ENCODE measurements at regions not wholly inside any gene's neighbourhood (a gene's known extent, or its start where the extent isn't known, plus 50 kb on each side); places are given as distances from the start of the nearest gene placed in this dataset.

DNA sequence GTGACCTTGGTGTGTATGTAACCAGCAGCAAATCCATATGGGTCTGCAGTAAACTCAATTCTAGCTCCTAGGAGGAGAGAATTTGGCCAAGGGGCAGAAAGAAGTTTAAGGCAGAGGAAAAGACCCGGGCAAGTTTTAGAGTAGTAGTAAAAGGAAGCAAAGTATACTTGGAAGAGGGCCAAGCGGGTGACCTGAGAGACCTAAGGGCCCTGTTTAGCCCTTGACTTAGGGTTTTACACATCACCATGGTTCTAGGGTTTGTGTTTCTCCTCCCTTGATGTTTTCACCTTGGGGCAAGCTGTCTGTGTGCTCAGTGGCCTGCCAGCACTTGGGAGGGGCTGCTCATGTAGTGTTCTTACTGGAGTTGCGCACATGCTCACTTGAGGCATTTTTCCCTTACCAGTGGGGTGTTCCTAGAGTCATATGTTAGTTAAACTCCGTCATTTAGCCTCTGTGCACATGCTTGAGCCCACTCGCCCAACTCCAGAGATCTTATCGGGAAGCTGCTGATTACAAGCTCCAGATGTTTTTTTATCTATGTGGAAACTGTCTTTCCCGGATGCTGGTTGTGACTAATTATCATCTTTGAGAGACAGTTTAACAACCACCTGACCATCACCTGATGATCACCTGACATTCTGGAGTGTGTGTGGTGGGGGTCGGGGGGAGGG is 137.6 kb upstream of the PRSS1 start:
- Histone ChIP-seq H3K36me3 (ENCODE audit: insufficient read depth, low read length) (no peaks in the 10 kb centered on the region), H3K4me1 (ENCODE audit: insufficient read depth, low read length, poor library complexity, severe bottlenecking) (peaks cover 48% of the 10 kb centered on the region), H3K4me3 (ENCODE audit: low read length, poor library complexity, severe bottlenecking) (no peak overlapping the region), H3K9me2 (replicated peaks; ENCODE audit: low read depth, low read length) (no peaks in the 10 kb centered on the region), H2AFZ (ENCODE audit: low read length) (no peak overlapping the region), H4K20me1 (ENCODE audit: insufficient read depth, low read length, poor library complexity, severe bottlenecking) (no peaks in the 10 kb centered on the region), H3K9me3 (ENCODE audit: insufficient read depth, low read depth, low read length) (no peaks in the 10 kb centered on the region), H3F3A (ENCODE audit: low read depth) (0 out of 2 replicates have a peak, but pooled peaks cover 4% of the 10 kb centered on the region), H3K4me2 (ENCODE audit: low read depth, low read length, poor library complexity, severe bottlenecking) (peak overlapping the region; percentile 47), H3K27me3 (ENCODE audit: insufficient read depth, low read length, poor library complexity, severe bottlenecking) (no peaks in the 10 kb centered on the region), H3K9ac (ENCODE audit: low read depth, low read length, poor library complexity, severe bottlenecking) (peak overlapping the region; percentile 61), H3K79me2 (ENCODE audit: insufficient read depth, low read length) (no peaks in the 10 kb centered on the region)
- TF ChIP-seq, protein P1, sequence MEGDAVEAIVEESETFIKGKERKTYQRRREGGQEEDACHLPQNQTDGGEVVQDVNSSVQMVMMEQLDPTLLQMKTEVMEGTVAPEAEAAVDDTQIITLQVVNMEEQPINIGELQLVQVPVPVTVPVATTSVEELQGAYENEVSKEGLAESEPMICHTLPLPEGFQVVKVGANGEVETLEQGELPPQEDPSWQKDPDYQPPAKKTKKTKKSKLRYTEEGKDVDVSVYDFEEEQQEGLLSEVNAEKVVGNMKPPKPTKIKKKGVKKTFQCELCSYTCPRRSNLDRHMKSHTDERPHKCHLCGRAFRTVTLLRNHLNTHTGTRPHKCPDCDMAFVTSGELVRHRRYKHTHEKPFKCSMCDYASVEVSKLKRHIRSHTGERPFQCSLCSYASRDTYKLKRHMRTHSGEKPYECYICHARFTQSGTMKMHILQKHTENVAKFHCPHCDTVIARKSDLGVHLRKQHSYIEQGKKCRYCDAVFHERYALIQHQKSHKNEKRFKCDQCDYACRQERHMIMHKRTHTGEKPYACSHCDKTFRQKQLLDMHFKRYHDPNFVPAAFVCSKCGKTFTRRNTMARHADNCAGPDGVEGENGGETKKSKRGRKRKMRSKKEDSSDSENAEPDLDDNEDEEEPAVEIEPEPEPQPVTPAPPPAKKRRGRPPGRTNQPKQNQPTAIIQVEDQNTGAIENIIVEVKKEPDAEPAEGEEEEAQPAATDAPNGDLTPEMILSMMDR (conservative IDR thresholded peaks at IDR 0.05; ENCODE audit: low read length): no peak
- TF ChIP-seq EZH2phosphoT487 (IDR thresholded peaks at IDR 0.05; ENCODE audit: borderline replicate concordance): no peak

DNA sequence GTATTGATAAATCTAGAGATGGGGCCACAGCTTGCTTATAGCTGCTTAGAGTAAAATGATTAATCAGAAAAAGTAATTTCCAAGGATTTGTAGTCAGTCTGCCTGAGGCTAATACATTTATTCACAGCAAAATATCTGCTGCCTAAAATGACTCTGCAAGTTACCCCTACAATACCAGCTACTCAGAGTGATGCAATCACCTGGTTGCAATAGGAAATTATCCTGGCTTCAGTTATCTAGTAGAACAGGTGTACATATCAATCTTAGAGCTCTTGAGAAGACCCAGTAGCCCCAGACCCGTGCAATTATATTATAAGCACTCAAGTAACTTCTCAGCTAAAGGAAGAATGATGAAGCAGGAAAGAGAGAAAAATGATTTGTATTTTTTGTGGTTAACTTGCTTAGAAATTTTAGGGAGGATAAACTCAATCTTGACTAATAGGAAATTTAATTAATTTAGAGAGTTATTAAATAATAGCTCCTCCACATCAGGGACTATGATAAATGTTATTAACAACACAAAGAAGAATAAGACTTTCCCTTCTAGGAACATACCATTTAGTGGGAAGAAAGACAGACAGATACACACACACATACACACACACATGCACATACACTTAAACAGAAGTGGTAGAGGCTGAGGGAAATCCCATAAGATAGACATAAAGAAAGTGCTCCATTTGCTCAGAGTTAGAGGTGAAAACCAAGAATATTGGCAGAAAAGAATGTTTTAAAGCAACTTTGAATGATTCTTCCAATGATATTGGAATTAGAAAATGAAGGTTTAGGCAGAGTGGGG is 140.4 kb upstream of the PRSS1 start:
- TF ChIP-seq, protein P1 (conservative IDR thresholded peaks at IDR 0.05; ENCODE audit: low read length): no peak
- TF ChIP-seq EZH2phosphoT487 (IDR thresholded peaks at IDR 0.05; ENCODE audit: borderline replicate concordance): no peak
- Histone ChIP-seq H3K4me2 (ENCODE audit: low read depth, low read length, poor library complexity, severe bottlenecking) (peak overlapping the region; percentile 20), H3K4me1 (ENCODE audit: insufficient read depth, low read length, poor library complexity, severe bottlenecking) (peaks cover 39% of the 10 kb centered on the region), H3K9me2 (replicated peaks; ENCODE audit: low read depth, low read length) (no peaks in the 10 kb centered on the region), H3K27me3 (ENCODE audit: insufficient read depth, low read length, poor library complexity, severe bottlenecking) (no peaks in the 10 kb centered on the region), H2AFZ (ENCODE audit: low read length) (no peak overlapping the region), H3K36me3 (ENCODE audit: insufficient read depth, low read length) (no peaks in the 10 kb centered on the region), H3K9me3 (ENCODE audit: insufficient read depth, low read depth, low read length) (no peaks in the 10 kb centered on the region), H3K4me3 (ENCODE audit: low read length, poor library complexity, severe bottlenecking) (no peak overlapping the region), H3F3A (ENCODE audit: low read depth) (0 out of 2 replicates have a peak, but pooled peaks cover 4% of the 10 kb centered on the region), H3K79me2 (ENCODE audit: insufficient read depth, low read length) (no peaks in the 10 kb centered on the region), H3K9ac (ENCODE audit: low read depth, low read length, poor library complexity, severe bottlenecking) (no peak overlapping the region), H4K20me1 (ENCODE audit: insufficient read depth, low read length, poor library complexity, severe bottlenecking) (no peaks in the 10 kb centered on the region)

DNA sequence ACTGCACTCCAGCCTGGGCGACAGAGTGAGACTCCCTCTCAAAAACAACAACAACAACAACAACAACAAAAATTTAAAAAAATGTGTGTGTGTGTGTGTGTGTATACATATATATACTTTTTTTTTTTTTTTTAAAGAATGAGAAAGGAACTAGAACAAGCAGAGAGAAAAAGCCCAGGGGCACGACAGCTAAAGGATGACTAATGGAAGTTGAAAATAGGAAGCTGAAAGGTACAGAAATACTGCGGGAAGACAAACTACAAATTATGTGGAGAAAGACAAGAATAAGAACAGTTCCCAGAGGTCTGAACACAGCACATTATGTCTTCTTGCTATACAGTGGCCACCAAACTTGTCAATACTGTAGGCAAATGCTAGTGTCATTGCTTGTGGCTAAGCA is 141.9 kb upstream of the PRSS1 start:
- no peaks in the 10 kb centered on the region for H4K20me1 ChIP-seq (ENCODE audit: insufficient read depth, low read length, poor library complexity, severe bottlenecking)

More for the DNA sequence above, 141.9 kb upstream of the PRSS1 start:
- Histone ChIP-seq H3F3A (ENCODE audit: low read depth) (no peaks in the 10 kb centered on the region), H3K4me2 (ENCODE audit: low read depth, low read length, poor library complexity, severe bottlenecking) (no peak overlapping the region), H3K9me2 (replicated peaks; ENCODE audit: low read depth, low read length) (no peaks in the 10 kb centered on the region), H3K36me3 (ENCODE audit: insufficient read depth, low read length) (no peaks in the 10 kb centered on the region), H3K79me2 (ENCODE audit: insufficient read depth, low read length) (no peaks in the 10 kb centered on the region), H3K9ac (ENCODE audit: low read depth, low read length, poor library complexity, severe bottlenecking) (no peak overlapping the region), H3K4me3 (ENCODE audit: low read length, poor library complexity, severe bottlenecking) (no peak overlapping the region), H3K9me3 (ENCODE audit: insufficient read depth, low read depth, low read length) (no peaks in the 10 kb centered on the region), H3K4me1 (ENCODE audit: insufficient read depth, low read length, poor library complexity, severe bottlenecking) (peaks cover 35% of the 10 kb centered on the region), H3K27me3 (ENCODE audit: insufficient read depth, low read length, poor library complexity, severe bottlenecking) (no peaks in the 10 kb centered on the region), H2AFZ (ENCODE audit: low read length) (no peak overlapping the region)
- TF ChIP-seq, protein P1 (conservative IDR thresholded peaks at IDR 0.05; ENCODE audit: low read length): no peak
- no peak for TF ChIP-seq EZH2phosphoT487 (IDR thresholded peaks at IDR 0.05; ENCODE audit: borderline replicate concordance)

Data from Loucy (cell line).